HPDE6-E6E7 (cell line): ENCODE measurements at regions not wholly inside any gene's neighbourhood (a gene's known extent, or its start where the extent isn't known, plus 50 kb on each side); places are given as distances from the start of the nearest gene placed in this dataset.

Experiments used
- DNase-seq: peaks from one replicate; pipeline ENCODE4 v3.0.0; 2011; ENCODE audit warnings: missing footprints; ENCODE audit errors: extremely low spot score

DNA sequence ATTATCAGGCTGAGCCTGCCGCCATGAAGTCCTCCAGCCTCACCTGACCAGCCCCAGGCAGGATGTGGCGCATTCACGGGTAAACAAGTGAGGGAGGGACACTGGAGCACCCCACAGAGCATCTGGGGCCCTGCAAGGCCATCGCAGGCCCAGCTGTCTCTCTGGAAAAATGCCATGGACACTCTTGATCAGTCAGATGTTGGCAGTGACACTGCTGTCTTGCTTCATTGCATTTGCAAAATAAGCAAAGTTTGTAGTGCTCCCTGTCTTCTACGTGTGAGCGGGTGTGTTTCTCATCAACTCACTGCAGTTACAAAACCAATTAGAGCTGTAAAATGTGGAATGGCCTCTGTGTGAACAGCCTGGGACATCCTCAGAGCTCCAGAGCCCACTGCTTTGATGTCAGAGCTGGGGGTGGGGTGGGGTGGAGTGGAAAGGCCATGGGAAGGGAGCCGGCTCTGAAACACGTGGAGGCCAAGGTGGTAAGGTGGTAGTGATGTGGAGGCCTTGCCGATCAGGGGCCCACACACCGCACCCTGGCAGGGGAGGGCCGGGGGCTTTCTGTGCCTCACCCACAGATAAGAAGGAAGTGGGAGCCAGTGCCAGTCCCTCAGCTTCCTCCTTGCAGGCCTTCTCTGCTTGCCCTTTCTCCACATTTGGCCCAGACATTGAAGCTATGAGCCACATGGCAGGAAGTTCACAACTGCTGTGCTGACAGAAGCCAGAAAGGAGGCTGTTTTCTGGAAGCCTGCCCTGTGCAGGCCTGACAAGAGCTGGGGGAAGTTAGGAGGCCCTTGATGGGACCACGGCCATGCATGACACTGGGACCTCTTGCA, 254.9 kb downstream of the RHOU start:
- no peak for DNase-seq

DNA sequence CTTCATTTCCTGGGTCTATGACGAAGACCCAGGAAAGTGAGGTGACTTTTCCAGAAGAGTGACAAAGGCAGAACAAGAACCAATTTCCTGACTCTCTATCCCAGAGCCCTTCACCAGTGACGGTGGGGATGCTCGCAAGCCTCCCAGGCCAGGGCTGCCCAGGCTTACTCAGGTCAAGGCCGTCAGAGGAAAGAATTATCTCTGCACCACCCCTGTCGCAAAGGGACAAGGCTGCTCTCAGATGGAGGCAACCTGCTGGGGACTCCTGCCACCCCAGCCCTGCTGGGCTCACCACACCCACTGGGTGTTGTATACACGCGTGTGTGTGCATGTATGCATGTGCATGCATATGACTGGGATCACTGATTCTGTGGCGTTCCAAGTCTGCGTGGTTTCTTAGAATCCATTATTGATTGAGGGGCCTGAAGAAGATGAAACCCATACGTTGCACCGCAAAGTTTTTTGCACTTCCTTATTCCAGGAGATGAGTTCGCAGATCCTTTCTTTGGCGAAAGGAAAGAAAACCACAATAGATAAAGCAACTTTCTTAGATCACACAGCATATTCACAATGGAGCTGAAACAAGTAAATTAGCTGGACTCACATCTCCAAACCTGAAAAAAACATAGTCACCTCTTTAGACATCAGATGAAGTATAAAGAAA, 255.8 kb downstream of the RHOU start:
- no peak for DNase-seq

- no peak for DNase-seq
Observed at GRCh38 chr1:228992044-228992443, 256.8 kb downstream of the RHOU start.

DNA sequence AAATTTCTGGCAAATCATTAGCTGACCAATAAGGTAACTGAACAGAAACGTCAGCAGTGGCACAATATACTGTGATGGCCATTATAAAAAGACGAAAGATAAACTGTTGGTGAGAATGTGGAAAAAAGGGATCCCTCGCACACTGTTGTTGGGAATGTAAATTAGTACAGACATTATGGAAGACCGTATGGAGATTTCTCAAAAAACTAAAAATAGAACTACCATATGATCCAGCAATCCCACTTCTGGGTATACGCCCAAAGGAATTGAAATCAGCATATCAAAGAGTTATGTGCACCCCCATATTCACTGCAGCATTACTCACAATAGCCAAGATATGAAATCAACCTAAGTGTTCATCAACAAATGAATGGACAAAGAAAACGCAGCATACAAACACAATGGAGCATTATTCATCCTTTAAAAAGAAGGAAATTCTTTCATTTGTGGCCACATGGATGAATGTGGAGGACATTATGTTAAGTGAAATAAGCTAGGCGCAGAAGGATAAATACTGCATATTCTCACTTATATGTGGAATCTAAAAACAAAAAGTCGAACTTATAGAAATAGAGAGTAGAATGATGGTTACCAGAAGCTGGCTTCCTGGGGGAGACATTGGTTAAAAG, 257.7 kb downstream of the RHOU start:
- DNase-seq = no peak

- DNase-seq = no peak
Observed at GRCh38 chr1:228994676-228995594, 259.7 kb downstream of the RHOU start.

- DNase-seq = no peak
Observed at GRCh38 chr1:228996281-228996680, 261.0 kb downstream of the RHOU start.

DNA sequence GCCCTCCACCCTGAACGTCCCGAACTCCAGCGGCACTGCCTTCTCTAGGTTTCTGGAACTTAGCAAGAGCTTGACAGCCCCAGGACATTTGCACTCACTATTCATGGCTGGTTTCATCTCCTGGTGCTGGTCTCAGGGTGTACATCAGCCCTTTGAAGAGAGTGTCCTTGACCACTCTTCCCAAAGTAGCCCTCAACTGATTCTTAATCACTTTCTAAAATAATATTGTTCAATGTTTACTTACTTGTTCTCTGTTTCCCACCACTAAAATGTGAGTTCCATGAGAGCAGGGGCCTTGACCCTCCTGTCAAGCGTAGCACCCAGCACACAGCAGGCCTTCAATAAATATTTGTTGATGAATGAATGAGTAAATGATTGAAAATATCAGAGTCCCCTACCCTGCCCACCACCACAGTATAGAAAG, 262.5 kb downstream of the RHOU start:
- DNase-seq = no peak

- no peak for DNase-seq
Observed at GRCh38 chr1:228998179-228998578, 262.9 kb downstream of the RHOU start.

DNA sequence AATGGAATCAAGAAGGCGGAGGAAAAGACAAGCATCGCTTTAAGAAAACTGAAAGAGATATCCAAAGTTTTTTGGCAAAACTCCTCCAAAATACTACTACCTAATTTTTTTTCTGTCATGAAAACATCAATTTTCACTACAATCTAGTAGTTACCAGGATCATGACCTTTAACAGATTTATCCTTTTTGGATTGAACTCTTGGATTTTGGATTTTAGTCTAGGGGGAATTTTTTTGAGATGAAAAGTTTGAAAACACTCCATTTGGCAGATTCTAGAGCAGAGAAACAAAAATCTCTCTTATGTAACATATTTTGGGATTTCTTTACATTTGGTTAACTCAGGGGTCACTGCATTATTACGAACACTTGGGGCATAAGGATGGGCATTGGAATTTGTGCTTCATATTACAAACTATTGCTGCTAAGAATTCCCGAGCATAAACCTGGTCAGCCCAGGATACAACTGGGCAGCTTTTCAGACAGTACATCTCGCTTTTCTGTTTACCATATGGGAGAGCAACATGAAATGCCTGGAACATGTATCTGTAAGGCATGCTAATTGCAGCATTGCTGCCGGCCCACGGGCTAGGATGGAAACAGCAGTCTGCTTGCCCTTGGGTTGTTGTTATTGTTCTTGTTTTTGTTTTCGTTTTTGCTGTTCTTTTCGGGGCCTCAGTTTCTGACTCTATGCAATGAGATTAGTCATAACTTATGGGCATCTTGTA, 264.3 kb downstream of the RHOU start:
- no peak for DNase-seq

DNA sequence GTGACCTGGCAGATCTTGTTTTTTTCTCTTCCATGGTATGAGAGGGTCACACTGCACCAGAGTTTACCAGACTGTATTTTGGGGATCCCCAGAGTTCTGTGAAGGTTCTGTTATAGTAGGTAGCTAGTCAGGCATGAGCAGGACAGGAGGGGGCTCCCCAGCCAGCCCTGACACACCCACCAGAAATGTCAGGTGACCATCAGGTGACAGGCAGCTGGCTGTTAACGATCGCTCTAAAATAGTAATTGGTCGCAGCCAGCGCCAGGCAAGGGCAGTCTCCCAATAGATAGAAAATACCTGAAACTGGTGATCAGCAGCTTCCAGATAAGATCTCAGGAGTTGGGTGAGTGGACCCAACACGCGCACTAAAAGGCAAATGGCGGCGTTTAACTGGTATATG, 264.9 kb downstream of the RHOU start:
- DNase-seq = no peak

GRCh38 chr1:229001467-229002011, 266.3 kb downstream of the RHOU start:
- DNase-seq = no peak

DNA sequence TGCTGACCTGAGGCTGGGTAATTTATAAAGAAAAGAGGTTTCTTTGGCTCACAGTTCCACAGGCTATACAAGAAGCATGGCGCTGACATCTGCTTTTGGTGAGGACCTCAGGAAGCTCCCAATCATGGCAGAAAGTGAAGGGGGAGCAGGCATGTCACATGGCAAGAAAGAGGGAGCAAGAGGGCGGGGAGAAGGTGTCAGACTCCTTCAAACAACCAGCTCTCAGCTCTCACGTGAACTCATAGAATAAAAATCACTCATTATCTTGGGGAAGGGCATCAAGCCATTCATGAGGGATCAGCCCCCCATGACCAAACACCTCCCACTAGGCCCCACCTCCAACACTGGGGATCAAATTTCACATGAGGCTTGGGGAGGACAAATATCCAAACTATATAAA, 266.8 kb downstream of the RHOU start:
- no peak for DNase-seq

GRCh38 chr1:229002451-229002960, 267.2 kb downstream of the RHOU start:
- no peak for DNase-seq

DNA sequence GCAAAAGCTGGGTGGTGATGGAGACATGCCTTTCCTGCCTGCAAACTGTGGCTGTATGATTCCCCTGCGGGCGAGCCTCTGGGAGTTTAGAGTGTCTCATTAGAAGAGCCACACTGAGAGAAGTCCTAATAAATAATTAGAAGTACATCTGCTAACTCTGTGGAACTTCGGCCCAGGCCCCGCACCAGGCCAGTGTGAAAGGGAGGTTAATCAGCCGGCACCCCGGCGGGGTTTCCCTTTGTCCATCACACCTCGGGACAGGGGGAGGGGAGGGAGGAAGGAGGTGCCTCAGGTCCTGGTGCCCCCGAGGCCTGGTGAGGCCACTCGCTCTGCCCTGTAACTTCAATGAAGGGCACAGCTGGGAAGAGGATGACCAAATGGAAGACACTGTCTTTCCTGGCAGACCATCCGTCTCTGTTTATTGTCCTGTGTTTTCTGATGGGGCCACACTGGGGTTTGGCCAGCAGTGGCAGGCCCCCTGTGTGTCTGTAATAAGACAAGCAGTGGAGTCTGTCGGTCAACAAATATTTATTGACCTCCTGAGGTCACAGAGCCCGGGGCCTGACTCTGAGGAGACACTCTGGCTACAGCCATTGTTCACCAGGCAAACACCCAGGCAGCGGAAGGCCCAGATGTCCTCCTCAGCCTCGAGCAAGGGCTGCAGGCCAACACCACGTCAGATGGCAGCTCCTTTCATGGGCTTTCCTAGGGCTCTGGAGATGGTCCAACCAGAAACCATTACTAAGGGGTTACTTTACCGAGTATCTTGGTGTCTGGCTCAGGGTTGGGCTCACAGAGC, 267.5 kb upstream of the RAB4A start:
- DNase-seq = no peak

DNA sequence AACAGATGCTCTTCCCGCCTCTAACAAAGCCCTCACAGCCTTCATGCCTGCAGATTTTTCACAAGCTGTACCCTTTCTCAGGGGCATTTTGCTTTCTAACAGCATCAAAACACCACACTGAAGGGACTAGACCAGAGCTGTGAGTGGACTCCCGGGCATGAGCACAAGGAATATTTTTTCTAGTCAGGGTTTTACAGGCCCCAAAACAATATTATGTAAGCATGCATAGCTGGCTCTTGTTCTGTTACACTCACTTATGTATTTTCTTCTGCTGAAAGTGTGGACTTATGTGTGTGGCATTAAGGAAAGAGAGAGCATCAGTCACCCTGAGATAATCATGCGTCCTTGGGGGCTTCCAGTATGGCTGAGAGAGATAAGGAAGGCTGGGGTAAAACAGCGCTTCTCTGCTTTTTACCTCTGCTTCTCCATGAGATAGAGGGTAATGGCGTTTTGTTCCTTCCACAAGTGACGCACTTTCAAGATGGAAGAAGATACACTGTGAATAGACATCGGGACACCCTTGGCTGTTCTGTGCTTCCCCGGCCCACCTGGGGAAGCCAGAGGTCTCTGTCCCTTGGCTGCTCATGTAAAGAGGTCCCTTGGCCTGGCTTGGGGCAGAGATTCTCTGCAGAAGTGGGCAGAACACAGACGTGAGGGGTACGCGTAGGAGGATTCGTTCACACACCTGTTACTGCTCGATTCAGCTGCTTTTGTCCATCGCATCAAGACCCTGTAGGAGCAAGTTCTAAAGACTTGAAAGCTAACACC, 266.7 kb upstream of the RAB4A start:
- no peak for DNase-seq

- no peak for DNase-seq
Observed at GRCh38 chr1:229005097-229005496, 265.8 kb upstream of the RAB4A start.

GRCh38 chr1:229005556-229005955, 265.4 kb upstream of the RAB4A start:
- no peak for DNase-seq

DNA sequence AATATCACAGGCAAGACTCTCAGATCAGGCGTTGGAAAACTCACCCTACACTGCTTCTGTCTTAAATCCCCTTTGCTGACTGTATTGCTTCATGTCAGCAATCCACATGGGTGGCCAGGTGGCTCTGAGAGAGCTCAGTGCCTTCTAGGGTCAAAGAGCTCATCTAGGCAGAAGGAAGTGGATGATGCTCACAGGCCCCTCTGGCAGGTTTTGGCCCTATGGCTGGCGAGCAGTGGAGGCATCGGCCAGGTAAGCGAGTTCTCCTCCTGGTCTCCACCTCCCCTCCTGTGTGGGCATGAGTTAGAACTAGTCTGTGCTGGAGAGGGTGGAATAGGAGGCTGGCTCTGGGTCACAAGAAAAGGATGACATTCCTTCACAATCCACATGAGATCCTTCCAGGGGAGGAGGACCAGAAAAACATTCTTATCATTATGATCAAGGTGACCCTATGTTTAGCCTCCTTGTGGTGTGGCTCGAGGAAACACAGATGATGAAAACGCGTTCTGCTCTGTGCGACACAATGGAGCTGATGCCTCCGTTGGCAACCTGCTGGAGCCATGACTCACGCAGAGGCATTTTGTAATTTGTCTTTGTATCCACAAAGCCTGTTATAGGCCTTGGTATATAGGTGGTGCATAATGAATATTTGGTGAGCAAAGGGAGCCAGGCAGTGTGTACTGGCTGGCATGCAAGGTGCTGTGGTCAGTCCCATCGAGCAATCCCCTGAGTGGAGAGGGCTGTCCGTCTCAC, 264.6 kb upstream of the RAB4A start:
- DNase-seq = no peak
